SU-DHL-6 (cell line): ENCODE measurements at regions not wholly inside any gene's neighbourhood (a gene's known extent, or its start where the extent isn't known, plus 50 kb on each side); places are given as distances from the start of the nearest gene placed in this dataset.

Experiments
- H2AFZ ChIP-seq: fragments of 200-600 bp; sonication (generic); 2 replicates; pipeline ENCODE4 v1.6.1; 2014; ENCODE audit warnings: low read depth, mild to moderate bottlenecking, moderate library complexity, mixed read lengths, antibody characterized with exemption, low read length; ENCODE audit not compliant: severe bottlenecking
- H3F3A ChIP-seq: fragments of 200-600 bp; shearing (Covaris generic); 2 replicates; pipeline ENCODE4 v1.6.0; 2016; ENCODE audit warnings: antibody characterized with exemption, mild to moderate bottlenecking; ENCODE audit not compliant: insufficient read depth
- H3K27ac ChIP-seq: fragments of 200-600 bp; sonication (generic); 2 replicates; pipeline ENCODE4 v1.5.1; 2016; ENCODE audit warnings: low read depth, mild to moderate bottlenecking, low read length, moderate library complexity, mixed read lengths
- H3K27me3 ChIP-seq: fragments of 200-600 bp; sonication (generic), shearing (Covaris generic); 2 replicates; pipeline ENCODE4 v1.6.0; 2014; ENCODE audit warnings: mild to moderate bottlenecking, low read length
- H3K36me3 ChIP-seq: fragments of 200-600 bp; sonication (generic); 2 replicates; pipeline ENCODE4 v1.6.1; 2014; ENCODE audit warnings: mild to moderate bottlenecking, low read length, mixed read lengths
- H3K4me2 ChIP-seq: fragments of 300-600, 200-600 bp; shearing (Covaris generic), sonication (generic); 2 replicates; pipeline ENCODE4 v1.6.0; 2014; ENCODE audit warnings: low read length, low read depth, mild to moderate bottlenecking; ENCODE audit not compliant: poor library complexity, severe bottlenecking
- H3K4me3 ChIP-seq: fragments of 200-600 bp; sonication (generic); 2 replicates; pipeline ENCODE4 v1.5.1; 2014; ENCODE audit warnings: antibody characterized with exemption, low read length, mild to moderate bottlenecking, mixed read lengths; ENCODE audit not compliant: insufficient read depth, poor library complexity, severe bottlenecking
- H3K79me2 ChIP-seq: fragments of 200-600 bp; sonication (generic); 2 replicates; pipeline ENCODE4 v1.6.1; 2014; ENCODE audit warnings: mild to moderate bottlenecking, low read length, moderate library complexity; ENCODE audit not compliant: insufficient read depth
- H3K9ac ChIP-seq: fragments of 200-600 bp; sonication (generic); 2 replicates; pipeline ENCODE4 v1.7.0; 2014; ENCODE audit warnings: mild to moderate bottlenecking, low read length
- H3K9me2 ChIP-seq: fragments of 200-600 bp; sonication (generic); replicated peaks from 2 replicates; pipeline ENCODE4 v1.6.1; 2014; ENCODE audit warnings: low read length; ENCODE audit not compliant: insufficient read depth
- H3K9me3 ChIP-seq: fragments of 200-600 bp; sonication (generic); 2 replicates; pipeline ENCODE4 v1.6.1; 2014; ENCODE audit warnings: low read length, mixed read lengths; ENCODE audit not compliant: insufficient read depth
- H4K20me1 ChIP-seq: fragments of 200-600 bp; sonication (generic); 2 replicates; pipeline ENCODE4 v1.6.1; 2014; ENCODE audit warnings: low read depth, mild to moderate bottlenecking, antibody characterized with exemption, low read length, moderate library complexity, mixed read lengths
- EZH2phosphoT487 ChIP-seq: fragments of 200-600 bp; sonication (generic), shearing (Covaris generic); conservative IDR thresholded peaks from 2 replicates; pipeline ENCODE4 v1.6.1; 2018; ENCODE audit warnings: mild to moderate bottlenecking, antibody characterized with exemption, low read length, moderate library complexity, mixed read lengths
- TF ChIP-seq, protein P1 (sequence below): fragments of 200-600 bp; sonication (generic); IDR thresholded peaks from one replicate; pipeline ENCODE4 v1.5.1; 2017; ENCODE audit warnings: antibody characterized with exemption, mild to moderate bottlenecking, low read length, moderate library complexity; ENCODE audit not compliant: insufficient read depth, poor library complexity, severe bottlenecking

GRCh38 chr19:28288572-28289264, 924.2 kb downstream of the UQCRFS1 start:
- Histone ChIP-seq H3K79me2 (no peaks in the 10 kb centered on the region), H3K9ac (no peak overlapping the region), H3K9me3 (no peaks in the 10 kb centered on the region), H4K20me1 (no peaks in the 10 kb centered on the region), H3K4me3 (no peak overlapping the region), H3K9me2 (no peaks in the 10 kb centered on the region), H3K36me3 (no peaks in the 10 kb centered on the region), H3K27ac (no peak overlapping the region), H3K27me3 (no peaks in the 10 kb centered on the region), H3K4me2 (no peak overlapping the region), H2AFZ (no peak overlapping the region), H3F3A (no peaks in the 10 kb centered on the region)
- TF ChIP-seq EZH2phosphoT487: no peak
- TF ChIP-seq, protein P1, sequence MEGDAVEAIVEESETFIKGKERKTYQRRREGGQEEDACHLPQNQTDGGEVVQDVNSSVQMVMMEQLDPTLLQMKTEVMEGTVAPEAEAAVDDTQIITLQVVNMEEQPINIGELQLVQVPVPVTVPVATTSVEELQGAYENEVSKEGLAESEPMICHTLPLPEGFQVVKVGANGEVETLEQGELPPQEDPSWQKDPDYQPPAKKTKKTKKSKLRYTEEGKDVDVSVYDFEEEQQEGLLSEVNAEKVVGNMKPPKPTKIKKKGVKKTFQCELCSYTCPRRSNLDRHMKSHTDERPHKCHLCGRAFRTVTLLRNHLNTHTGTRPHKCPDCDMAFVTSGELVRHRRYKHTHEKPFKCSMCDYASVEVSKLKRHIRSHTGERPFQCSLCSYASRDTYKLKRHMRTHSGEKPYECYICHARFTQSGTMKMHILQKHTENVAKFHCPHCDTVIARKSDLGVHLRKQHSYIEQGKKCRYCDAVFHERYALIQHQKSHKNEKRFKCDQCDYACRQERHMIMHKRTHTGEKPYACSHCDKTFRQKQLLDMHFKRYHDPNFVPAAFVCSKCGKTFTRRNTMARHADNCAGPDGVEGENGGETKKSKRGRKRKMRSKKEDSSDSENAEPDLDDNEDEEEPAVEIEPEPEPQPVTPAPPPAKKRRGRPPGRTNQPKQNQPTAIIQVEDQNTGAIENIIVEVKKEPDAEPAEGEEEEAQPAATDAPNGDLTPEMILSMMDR: no peak

GRCh38 chr19:28285917-28286316, 927.0 kb downstream of the UQCRFS1 start:
- no peak for TF ChIP-seq EZH2phosphoT487
- H3K4me3 ChIP-seq: no peak overlapping the region
- no peaks in the 10 kb centered on the region for H3K27me3 ChIP-seq
- no peak overlapping the region for H3K4me2 ChIP-seq
- no peak overlapping the region for H3K27ac ChIP-seq
- no peak overlapping the region for H2AFZ ChIP-seq
- H3F3A ChIP-seq: no peaks in the 10 kb centered on the region
- no peaks in the 10 kb centered on the region for H3K9me2 ChIP-seq
- no peaks in the 10 kb centered on the region for H3K9me3 ChIP-seq
- H3K36me3 ChIP-seq: no peaks in the 10 kb centered on the region
- H3K79me2 ChIP-seq: no peaks in the 10 kb centered on the region
- H4K20me1 ChIP-seq: no peaks in the 10 kb centered on the region
- H3K9ac ChIP-seq: no peak overlapping the region

DNA sequence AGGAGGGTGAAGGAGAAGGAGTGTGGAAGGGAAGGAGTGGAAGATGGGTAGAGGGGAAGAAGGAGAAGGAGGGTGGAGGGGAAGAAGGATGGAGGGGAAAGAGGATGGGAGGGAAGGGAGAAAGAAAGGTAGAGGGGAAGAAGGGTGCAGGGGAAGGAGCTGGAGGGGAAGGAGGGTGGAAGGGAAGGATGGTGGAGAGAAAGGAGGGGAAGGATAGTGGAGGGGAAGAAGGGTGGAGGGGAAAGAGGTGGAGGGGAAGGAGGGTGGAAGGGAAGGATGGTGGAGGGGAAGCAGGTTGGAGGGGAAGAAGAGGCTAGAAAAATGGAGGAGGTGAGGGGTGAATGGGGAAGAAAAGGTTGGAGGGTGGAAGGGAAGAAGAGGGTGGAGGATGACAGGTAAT, 927.9 kb downstream of the UQCRFS1 start:
- no peaks in the 10 kb centered on the region for H3F3A ChIP-seq
- TF ChIP-seq, protein P1: no peak
- TF ChIP-seq EZH2phosphoT487: no peak

DNA sequence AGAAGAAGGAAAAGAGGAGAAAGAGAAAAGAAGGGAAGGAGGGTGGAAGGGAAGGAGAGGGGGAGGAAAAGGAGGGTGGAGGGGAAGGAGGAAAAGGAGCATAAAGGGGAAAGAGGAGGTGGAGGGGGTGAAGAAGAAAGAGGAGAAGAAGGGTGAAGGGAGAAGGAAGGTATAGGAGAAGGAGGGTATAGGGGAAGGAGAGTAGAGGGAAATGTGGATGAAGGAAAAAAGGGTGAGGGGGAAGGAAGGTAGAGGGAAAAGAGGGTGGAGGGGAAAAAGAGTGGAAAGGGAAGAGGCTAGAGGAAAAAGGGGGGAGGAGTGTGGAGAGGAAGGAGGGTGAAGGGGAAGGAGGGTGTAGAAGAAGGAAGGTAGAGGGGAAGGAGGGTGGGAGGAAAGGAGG, 928.6 kb downstream of the UQCRFS1 start:
- H3K79me2 ChIP-seq: no peaks in the 10 kb centered on the region
- no peak overlapping the region for H3K9ac ChIP-seq
- no peaks in the 10 kb centered on the region for H3K36me3 ChIP-seq
- H3K4me2 ChIP-seq: no peak overlapping the region
- H3F3A ChIP-seq: no peaks in the 10 kb centered on the region
- TF ChIP-seq, protein P1: no peak
- no peak for TF ChIP-seq EZH2phosphoT487
- H3K27me3 ChIP-seq: no peaks in the 10 kb centered on the region
- no peaks in the 10 kb centered on the region for H3K9me2 ChIP-seq
- H3K4me3 ChIP-seq: no peak overlapping the region
- H2AFZ ChIP-seq: no peak overlapping the region
- no peaks in the 10 kb centered on the region for H4K20me1 ChIP-seq
- no peak overlapping the region for H3K27ac ChIP-seq
- no peaks in the 10 kb centered on the region for H3K9me3 ChIP-seq

More for the DNA sequence above, 927.9 kb downstream of the UQCRFS1 start:
- H3K27me3 ChIP-seq: no peaks in the 10 kb centered on the region
- H3K9me3 ChIP-seq: no peaks in the 10 kb centered on the region
- H3K36me3 ChIP-seq: no peaks in the 10 kb centered on the region
- no peaks in the 10 kb centered on the region for H4K20me1 ChIP-seq
- H3K4me2 ChIP-seq: no peak overlapping the region
- H3K79me2 ChIP-seq: no peaks in the 10 kb centered on the region
- H2AFZ ChIP-seq: no peak overlapping the region
- no peak overlapping the region for H3K4me3 ChIP-seq
- H3K27ac ChIP-seq: no peak overlapping the region
- H3K9me2 ChIP-seq: no peaks in the 10 kb centered on the region
- no peak overlapping the region for H3K9ac ChIP-seq
